ENCODE measurements at regions not wholly inside any gene's neighbourhood (a gene's known extent, or its start where the extent isn't known, plus 50 kb on each side); places are given as distances from the start of the nearest gene placed in this dataset.

DNA sequence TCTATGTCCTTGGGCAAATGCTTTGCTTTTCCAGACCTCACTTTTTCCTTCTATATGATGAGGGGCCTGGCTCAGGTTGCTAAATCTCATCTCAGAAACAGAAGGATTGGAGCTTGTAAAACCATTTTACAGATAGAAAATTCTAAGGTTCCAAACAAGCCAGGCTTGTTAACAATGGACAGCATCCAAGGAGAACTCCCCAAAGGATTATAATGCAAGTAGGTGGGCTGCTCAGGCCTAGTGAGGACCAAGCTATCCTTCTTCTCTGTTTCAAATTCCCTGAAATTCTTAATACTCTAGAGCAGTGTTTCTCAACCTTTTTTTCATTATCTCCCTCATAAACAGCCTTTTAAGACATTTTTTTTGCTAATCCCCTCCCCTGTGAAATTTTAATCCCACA, 269.8 kb downstream of the TMEM38B start:
- H3K36me3 ChIP-seq (replicated peaks; ENCODE audit: insufficient read depth, low read depth) = no peaks in the 10 kb centered on the region
- peak overlapping the region; percentile 42 for H3K27ac ChIP-seq
- no peak for DNase-seq (ENCODE audit: low spot score)
- no peaks in the 10 kb centered on the region for H4K20me1 ChIP-seq (ENCODE audit: insufficient read depth, poor library complexity, severe bottlenecking)
- H3K9me3 ChIP-seq (ENCODE audit: low read depth) = no peaks in the 10 kb centered on the region
- H2AFZ ChIP-seq = no peak overlapping the region
- no peak overlapping the region for H3K4me2 ChIP-seq
- H3K4me1 ChIP-seq (ENCODE audit: insufficient read depth) = peaks cover 4% of the 10 kb centered on the region
- no peaks in the 10 kb centered on the region for H3K27me3 ChIP-seq
- TF ChIP-seq, protein P1, sequence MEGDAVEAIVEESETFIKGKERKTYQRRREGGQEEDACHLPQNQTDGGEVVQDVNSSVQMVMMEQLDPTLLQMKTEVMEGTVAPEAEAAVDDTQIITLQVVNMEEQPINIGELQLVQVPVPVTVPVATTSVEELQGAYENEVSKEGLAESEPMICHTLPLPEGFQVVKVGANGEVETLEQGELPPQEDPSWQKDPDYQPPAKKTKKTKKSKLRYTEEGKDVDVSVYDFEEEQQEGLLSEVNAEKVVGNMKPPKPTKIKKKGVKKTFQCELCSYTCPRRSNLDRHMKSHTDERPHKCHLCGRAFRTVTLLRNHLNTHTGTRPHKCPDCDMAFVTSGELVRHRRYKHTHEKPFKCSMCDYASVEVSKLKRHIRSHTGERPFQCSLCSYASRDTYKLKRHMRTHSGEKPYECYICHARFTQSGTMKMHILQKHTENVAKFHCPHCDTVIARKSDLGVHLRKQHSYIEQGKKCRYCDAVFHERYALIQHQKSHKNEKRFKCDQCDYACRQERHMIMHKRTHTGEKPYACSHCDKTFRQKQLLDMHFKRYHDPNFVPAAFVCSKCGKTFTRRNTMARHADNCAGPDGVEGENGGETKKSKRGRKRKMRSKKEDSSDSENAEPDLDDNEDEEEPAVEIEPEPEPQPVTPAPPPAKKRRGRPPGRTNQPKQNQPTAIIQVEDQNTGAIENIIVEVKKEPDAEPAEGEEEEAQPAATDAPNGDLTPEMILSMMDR (IDR thresholded peaks at IDR 0.05; ENCODE audit: poor library complexity) = no peak
- TF ChIP-seq EZH2phosphoT487 (IDR thresholded peaks at IDR 0.05; ENCODE audit: low read depth, severe bottlenecking, unreplicated experiment) (no peak), EZH2 (IDR thresholded peaks at IDR 0.05; ENCODE audit: borderline replicate concordance) (no peak)
- H3K79me2 ChIP-seq = no peaks in the 10 kb centered on the region
- H3K4me3 ChIP-seq = no peak overlapping the region
- no peaks in the 10 kb centered on the region for H3K9me2 ChIP-seq (replicated peaks; ENCODE audit: insufficient read depth)

DNA sequence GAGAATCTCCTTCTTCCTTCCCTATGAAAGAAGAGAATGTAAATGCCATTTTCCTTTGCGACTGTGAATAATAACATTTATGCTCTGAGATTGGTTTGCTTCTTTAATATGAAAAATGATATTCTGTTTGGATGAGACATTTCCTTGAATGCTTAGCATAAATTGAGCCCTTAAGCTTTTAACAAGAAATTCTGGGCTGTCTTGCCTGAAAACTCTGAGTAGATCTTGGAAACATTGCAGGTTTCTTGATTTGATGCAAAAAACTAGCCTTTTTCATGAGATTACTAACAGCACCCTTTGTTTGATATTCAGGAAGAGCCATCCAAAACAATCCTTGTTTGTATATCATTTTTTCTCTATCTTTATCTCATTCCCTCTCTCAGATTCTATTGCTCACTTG, 272.5 kb downstream of the TMEM38B start:
- Histone ChIP-seq H3K4me1 (ENCODE audit: insufficient read depth) (no peaks in the 10 kb centered on the region), H3K9me3 (ENCODE audit: low read depth) (no peaks in the 10 kb centered on the region), H3K36me3 (replicated peaks; ENCODE audit: insufficient read depth, low read depth) (no peaks in the 10 kb centered on the region), H3K27ac (peak overlapping the region; percentile 63), H2AFZ (no peak overlapping the region), H3K4me3 (no peak overlapping the region), H3K4me2 (no peak overlapping the region), H4K20me1 (ENCODE audit: insufficient read depth, poor library complexity, severe bottlenecking) (no peaks in the 10 kb centered on the region), H3K9me2 (replicated peaks; ENCODE audit: insufficient read depth) (no peaks in the 10 kb centered on the region), H3K79me2 (no peaks in the 10 kb centered on the region), H3K27me3 (no peaks in the 10 kb centered on the region)
- 62% methylated on average over 1 of the region's 1 CpG for WGBS (ENCODE audit: low lambda C conversion rate, missing lambda C conversion rate)
- DNase-seq (ENCODE audit: low spot score) = no peak
- TF ChIP-seq EZH2 (IDR thresholded peaks at IDR 0.05; ENCODE audit: borderline replicate concordance) = no peak
- TF ChIP-seq EZH2phosphoT487 (IDR thresholded peaks at IDR 0.05; ENCODE audit: low read depth, severe bottlenecking, unreplicated experiment) = no peak
- TF ChIP-seq, protein P1 (IDR thresholded peaks at IDR 0.05; ENCODE audit: poor library complexity) = no peak

GRCh38 chr9:105967248-105967647, 272.9 kb downstream of the TMEM38B start:
- no peak overlapping the region for H3K4me3 ChIP-seq
- no peaks in the 10 kb centered on the region for H3K4me1 ChIP-seq (ENCODE audit: insufficient read depth)
- no peaks in the 10 kb centered on the region for H3K27me3 ChIP-seq
- DNase-seq (ENCODE audit: low spot score) = no peak
- TF ChIP-seq EZH2phosphoT487 (IDR thresholded peaks at IDR 0.05; ENCODE audit: low read depth, severe bottlenecking, unreplicated experiment) = no peak
- TF ChIP-seq, protein P1 (IDR thresholded peaks at IDR 0.05; ENCODE audit: poor library complexity) = no peak
- no peak for TF ChIP-seq EZH2 (IDR thresholded peaks at IDR 0.05; ENCODE audit: borderline replicate concordance)
- H2AFZ ChIP-seq = no peak overlapping the region
- no peak overlapping the region for H3K4me2 ChIP-seq
- no peaks in the 10 kb centered on the region for H3K9me3 ChIP-seq (ENCODE audit: low read depth)
- no peaks in the 10 kb centered on the region for H3K79me2 ChIP-seq
- H3K27ac ChIP-seq = peak overlapping the region; percentile 63
- no peaks in the 10 kb centered on the region for H3K9me2 ChIP-seq (replicated peaks; ENCODE audit: insufficient read depth)
- H3K36me3 ChIP-seq (replicated peaks; ENCODE audit: insufficient read depth, low read depth) = no peaks in the 10 kb centered on the region
- WGBS (ENCODE audit: low lambda C conversion rate, missing lambda C conversion rate) = 92% methylated on average over 1 of the region's 1 CpG
- no peaks in the 10 kb centered on the region for H4K20me1 ChIP-seq (ENCODE audit: insufficient read depth, poor library complexity, severe bottlenecking)

GRCh38 chr9:105967797-105968196, 273.5 kb downstream of the TMEM38B start:
- Histone ChIP-seq H3K4me2 (no peak overlapping the region), H2AFZ (no peak overlapping the region), H3K4me3 (no peak overlapping the region), H3K9me2 (replicated peaks; ENCODE audit: insufficient read depth) (no peaks in the 10 kb centered on the region), H3K36me3 (replicated peaks; ENCODE audit: insufficient read depth, low read depth) (no peaks in the 10 kb centered on the region), H3K4me1 (ENCODE audit: insufficient read depth) (no peaks in the 10 kb centered on the region), H3K27ac (peak overlapping the region; percentile 1), H3K27me3 (no peaks in the 10 kb centered on the region), H3K9me3 (ENCODE audit: low read depth) (no peaks in the 10 kb centered on the region), H3K79me2 (no peaks in the 10 kb centered on the region), H4K20me1 (ENCODE audit: insufficient read depth, poor library complexity, severe bottlenecking) (no peaks in the 10 kb centered on the region)
- no peak for DNase-seq (ENCODE audit: low spot score)
- 66% methylated on average over 2 of the region's 2 CpGs for whole genome bisulfite sequencing (ENCODE audit: low lambda C conversion rate, missing lambda C conversion rate)
- TF ChIP-seq EZH2 (IDR thresholded peaks at IDR 0.05; ENCODE audit: borderline replicate concordance) (no peak), EZH2phosphoT487 (IDR thresholded peaks at IDR 0.05; ENCODE audit: low read depth, severe bottlenecking, unreplicated experiment) (no peak)
- TF ChIP-seq, protein P1 (IDR thresholded peaks at IDR 0.05; ENCODE audit: poor library complexity) = no peak

All from hepatocyte (in vitro differentiated cells).